Naive thymus-derived CD8-positive, alpha-beta T cell (primary cell): ENCODE measurements at regions not wholly inside any gene's neighbourhood (a gene's known extent, or its start where the extent isn't known, plus 50 kb on each side); places are given as distances from the start of the nearest gene placed in this dataset.

Source experiments
- ATAC-seq, 2 donors: fragments of 150-1000 bp; cut with Tn5 transposase in 1 of 2; sonication (Bioruptor Pico), chemical (Tn5 transposase) in 1 of 2; 1 replicate in 1 of 2; 2 replicates in 1 of 2; pipeline ENCODE4 v1.10.0; 2021; ENCODE audit warnings: mild to moderate bottlenecking in 2 of 2, moderate library complexity in 2 of 2
- POLR2A ChIA-PET: fragments of 350-600 bp; sonication (Branson Sonifier 250); formaldehyde crosslinking; loops from one replicate; lab custom pipeline; 2021; ENCODE audit warnings: antibody characterized with exemption; lab: Charles Lee
- DNase-seq, 10 donors: peaks; one replicate each; pipeline versions ENCODE4 v3.0.0 to v3.0.0-alpha.2; 2020 to 2022
- H3K27ac Mint-ChIP-seq, 10 donors: one replicate each; pipeline ENCODE4 v1.8.0; 2020 to 2022; ENCODE audit warnings: mild to moderate bottlenecking in 10 of 10, mixed read lengths in 10 of 10, moderate library complexity in 4 of 10, inconsistent platforms in 1 of 10
- H3K27me3 Mint-ChIP-seq, 5 donors: one replicate each; pipeline ENCODE4 v1.8.0; 2021 to 2022; ENCODE audit warnings: mixed read lengths in 5 of 5
- H3K36me3 Mint-ChIP-seq, 3 donors: one replicate each; pipeline ENCODE4 v1.8.0; 2020 to 2022; ENCODE audit warnings: mixed read lengths in 3 of 3, mild to moderate bottlenecking in 2 of 3, inconsistent platforms in 1 of 3
- H3K4me1 Mint-ChIP-seq, 4 donors: one replicate each; pipeline ENCODE4 v1.8.0; 2021 to 2022; ENCODE audit warnings: mixed read lengths in 4 of 4
- H3K4me3 Mint-ChIP-seq, 10 donors: one replicate each; pipeline ENCODE4 v1.8.0; 2020 to 2022; ENCODE audit warnings: mild to moderate bottlenecking in 10 of 10, mixed read lengths in 10 of 10, moderate library complexity in 6 of 10, inconsistent platforms in 1 of 10
- H3K9me3 Mint-ChIP-seq, 9 donors: one replicate each; pipeline ENCODE4 v1.8.0; 2020 to 2022; ENCODE audit warnings: mixed read lengths in 9 of 9, mild to moderate bottlenecking in 3 of 9, inconsistent platforms in 1 of 9, moderate library complexity in 1 of 9

GRCh38 chr11:131138731-131139130 lies 222.5 kb upstream of the SNX19 start:
- no peaks in the 10 kb centered on the region for H3K4me1 Mint-ChIP-seq
- POLR2A ChIA-PET: no interaction called here
- no peak for DNase-seq
- H3K27ac Mint-ChIP-seq: no peak overlapping the region
- H3K27me3 Mint-ChIP-seq: peaks cover 0 to 10% (median 2%) of the 10 kb centered on the region in 5 donors
- ATAC-seq: no peak
- H3K9me3 Mint-ChIP-seq: peaks cover 0 to 7% (median 0%) of the 10 kb centered on the region in 9 donors
- H3K36me3 Mint-ChIP-seq: no peaks in the 10 kb centered on the region
- no peak overlapping the region for H3K4me3 Mint-ChIP-seq

DNA sequence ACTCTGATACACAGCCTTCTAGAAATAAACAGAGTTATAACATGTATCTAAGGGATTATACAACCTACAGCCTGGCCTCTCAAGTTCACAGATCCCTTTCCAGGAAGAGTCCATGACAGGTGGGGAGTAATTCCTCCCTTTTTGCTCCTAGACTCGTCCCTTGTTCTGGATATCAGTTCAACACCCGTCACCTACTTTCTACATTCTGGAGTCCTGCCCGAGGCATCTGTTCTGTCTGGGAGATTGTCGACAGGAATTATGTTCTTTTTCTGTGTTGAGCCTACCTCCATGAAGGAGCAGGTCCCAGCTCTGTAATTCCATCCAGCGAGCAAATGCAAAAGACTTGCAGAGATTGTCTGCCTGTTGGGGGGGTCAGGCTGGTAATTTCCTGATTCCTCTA lies 224.6 kb upstream of the NTM start:
- H3K4me1 Mint-ChIP-seq: no peaks in the 10 kb centered on the region
- POLR2A ChIA-PET: no interaction called here
- no peak for ATAC-seq

GRCh38 chr11:131146827-131147490 lies 223.5 kb upstream of the NTM start:
- H3K4me3 Mint-ChIP-seq: no peak overlapping the region
- no peak overlapping the region for H3K27ac Mint-ChIP-seq
- POLR2A ChIA-PET: no interaction called here
- H3K9me3 Mint-ChIP-seq: peaks cover 0 to 18% (median 2%) of the 10 kb centered on the region in 9 donors
- peaks cover 0 to 14% (median 2%) of the 10 kb centered on the region in 5 donors for H3K27me3 Mint-ChIP-seq
- H3K36me3 Mint-ChIP-seq: no peaks in the 10 kb centered on the region
- DNase-seq (no peak), ATAC-seq (no peak)
- no peaks in the 10 kb centered on the region for H3K4me1 Mint-ChIP-seq

More for the DNA sequence above, 224.6 kb upstream of the NTM start:
- no peaks in the 10 kb centered on the region for H3K36me3 Mint-ChIP-seq
- no peak for DNase-seq
- H3K4me3 Mint-ChIP-seq: no peak overlapping the region
- H3K27ac Mint-ChIP-seq: no peak overlapping the region
- H3K9me3 Mint-ChIP-seq: peaks cover 0 to 9% (median 2%) of the 10 kb centered on the region in 9 donors
- peaks cover 0 to 8% (median 0%) of the 10 kb centered on the region in 5 donors for H3K27me3 Mint-ChIP-seq

GRCh38 chr11:131154351-131154750 lies 216.1 kb upstream of the NTM start:
- POLR2A ChIA-PET: no interaction called here
- H3K27ac Mint-ChIP-seq: no peak overlapping the region
- H3K9me3 Mint-ChIP-seq: peaks cover 0 to 10% (median 0%) of the 10 kb centered on the region in 9 donors
- DNase-seq (no peak), ATAC-seq (no peak)
- H3K4me1 Mint-ChIP-seq: no peaks in the 10 kb centered on the region
- no peaks in the 10 kb centered on the region for H3K36me3 Mint-ChIP-seq
- H3K4me3 Mint-ChIP-seq: no peak overlapping the region
- peaks cover 0 to 16% (median 2%) of the 10 kb centered on the region in 5 donors for H3K27me3 Mint-ChIP-seq

DNA sequence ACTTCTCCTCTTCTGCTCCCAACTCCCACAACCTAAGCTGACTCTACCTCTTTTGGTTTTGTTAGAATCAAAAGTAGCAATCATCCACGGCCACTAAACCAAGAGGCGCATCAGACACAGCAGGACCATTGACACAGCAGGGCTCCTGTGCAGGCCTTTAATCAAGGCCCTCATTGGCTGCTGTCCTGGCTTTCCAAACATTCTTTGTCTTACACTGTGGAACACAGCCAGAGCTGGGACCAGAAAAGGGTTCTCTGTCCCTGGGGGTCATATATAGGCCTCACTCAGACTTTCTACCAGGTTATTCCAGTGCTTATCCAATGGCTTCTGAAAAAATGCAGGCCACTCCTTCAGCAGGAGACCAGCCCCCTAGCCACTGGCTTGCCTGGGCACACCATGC lies 212.7 kb upstream of the NTM start:
- DNase-seq (no peak), ATAC-seq (no peak)
- no peaks in the 10 kb centered on the region for H3K4me1 Mint-ChIP-seq
- H3K27ac Mint-ChIP-seq: no peak overlapping the region
- H3K9me3 Mint-ChIP-seq: peaks cover 0 to 3% (median 0%) of the 10 kb centered on the region in 9 donors
- POLR2A ChIA-PET: no interaction called here
- no peaks in the 10 kb centered on the region for H3K36me3 Mint-ChIP-seq
- H3K4me3 Mint-ChIP-seq: no peak overlapping the region
- H3K27me3 Mint-ChIP-seq: peaks cover 0 to 14% (median 0%) of the 10 kb centered on the region in 5 donors

GRCh38 chr11:131160846-131161245 lies 209.6 kb upstream of the NTM start:
- H3K36me3 Mint-ChIP-seq: no peaks in the 10 kb centered on the region
- no peak overlapping the region for H3K4me3 Mint-ChIP-seq
- no peak for ATAC-seq
- peaks cover 0 to 14% (median 0%) of the 10 kb centered on the region in 5 donors for H3K27me3 Mint-ChIP-seq
- POLR2A ChIA-PET: no interaction called here
- no peak for DNase-seq
- no peak overlapping the region for H3K27ac Mint-ChIP-seq
- no peaks in the 10 kb centered on the region for H3K4me1 Mint-ChIP-seq
- H3K9me3 Mint-ChIP-seq: no peaks in the 10 kb centered on the region

DNA sequence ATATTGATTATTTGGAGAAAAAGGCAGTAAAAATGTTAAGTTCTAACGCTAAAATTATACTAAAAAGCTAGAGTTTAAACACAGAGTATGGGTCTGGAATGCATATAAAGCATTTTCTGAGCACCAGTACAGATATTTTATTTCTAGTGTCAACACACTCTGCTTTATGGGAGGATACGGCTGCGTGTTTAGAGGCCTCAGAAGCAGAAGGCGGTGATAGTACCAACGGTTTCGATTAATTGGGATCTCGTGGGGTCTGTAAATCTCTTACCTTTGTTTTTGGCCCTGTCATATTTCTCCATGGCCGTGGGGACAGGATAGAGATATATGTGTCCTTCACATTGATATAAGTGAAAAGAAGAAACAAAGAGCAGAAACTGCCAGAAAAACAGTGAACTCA lies 206.8 kb upstream of the NTM start:
- H3K4me1 Mint-ChIP-seq: no peaks in the 10 kb centered on the region
- no peaks in the 10 kb centered on the region for H3K36me3 Mint-ChIP-seq
- peaks cover 0 to 17% (median 0%) of the 10 kb centered on the region in 5 donors for H3K27me3 Mint-ChIP-seq
- H3K4me3 Mint-ChIP-seq: no peak overlapping the region
- no peaks in the 10 kb centered on the region for H3K9me3 Mint-ChIP-seq
- ATAC-seq (no peak), DNase-seq (no peak)
- H3K27ac Mint-ChIP-seq: no peak overlapping the region
- POLR2A ChIA-PET: no interaction called here

DNA sequence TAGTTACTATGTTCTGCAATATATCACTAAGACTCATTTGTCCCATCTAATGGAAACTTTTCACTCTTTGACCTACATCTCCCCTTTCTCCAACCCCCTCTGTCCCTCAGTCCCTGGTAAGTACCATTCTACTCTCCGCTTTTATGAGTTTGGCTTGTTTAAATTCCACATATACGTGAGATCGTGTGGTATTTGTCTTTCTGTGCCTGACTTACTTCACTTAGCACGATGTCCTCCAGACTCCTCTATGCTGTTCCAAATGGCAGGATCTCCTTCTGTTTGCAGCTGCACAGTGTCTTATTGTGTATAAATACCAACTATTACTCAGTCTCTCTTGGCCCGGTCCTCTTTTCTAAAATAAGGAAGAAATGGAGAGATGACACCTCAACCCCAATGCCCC lies 205.4 kb upstream of the NTM start:
- Mint-ChIP-seq H3K27ac (no peak overlapping the region), H3K36me3 (no peaks in the 10 kb centered on the region), H3K9me3 (no peaks in the 10 kb centered on the region), H3K4me3 (no peak overlapping the region), H3K27me3 (peaks cover 0 to 9% (median 1%) of the 10 kb centered on the region in 5 donors), H3K4me1 (no peaks in the 10 kb centered on the region)
- ATAC-seq: no peak
- no peak for DNase-seq
- POLR2A ChIA-PET: no interaction called here

DNA sequence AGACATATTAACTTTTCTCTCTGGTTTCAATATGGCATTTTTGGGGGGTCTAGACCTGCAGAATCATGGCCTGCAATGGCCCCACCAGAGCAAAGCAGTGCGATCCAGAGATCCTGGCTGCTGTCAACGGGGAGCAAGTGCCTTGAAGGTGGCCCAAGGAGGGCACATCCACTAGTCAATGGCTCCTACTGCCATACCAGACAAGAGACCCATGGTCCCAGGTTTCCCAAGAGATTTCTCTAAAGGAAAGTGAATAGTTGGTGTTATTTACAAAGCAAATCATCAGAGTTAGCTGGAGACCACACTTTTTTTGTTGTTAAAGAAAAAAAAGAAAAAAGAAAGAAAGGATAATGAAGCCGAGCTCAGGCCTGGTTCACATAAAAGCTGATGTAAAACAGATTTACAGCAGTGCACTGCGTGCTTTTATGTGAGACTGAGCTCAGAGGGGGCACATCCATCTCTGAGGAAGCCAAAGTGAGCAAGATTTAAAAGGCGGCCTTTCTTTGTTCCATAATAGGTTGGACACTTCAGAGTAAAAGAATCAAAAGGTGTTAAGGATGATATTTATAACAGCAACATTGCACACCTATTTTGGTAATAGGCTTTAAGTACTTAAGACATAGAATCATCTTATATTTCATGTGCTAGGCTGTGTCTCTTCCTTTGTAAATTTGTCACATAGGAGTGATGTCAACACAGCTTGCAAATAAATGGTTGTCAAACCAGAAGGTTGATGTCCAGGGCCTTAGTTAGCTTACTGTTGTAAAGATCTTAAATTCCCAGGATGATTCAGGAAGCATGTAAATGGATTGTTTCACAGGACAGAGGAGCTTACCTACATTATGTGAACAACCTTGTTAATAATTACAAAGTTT lies 201.3 kb upstream of the NTM start:
- no peak overlapping the region for H3K4me3 Mint-ChIP-seq
- H3K4me1 Mint-ChIP-seq: no peaks in the 10 kb centered on the region
- DNase-seq: no peak
- peaks cover 0 to 3% (median 0%) of the 10 kb centered on the region in 9 donors for H3K9me3 Mint-ChIP-seq
- no peaks in the 10 kb centered on the region for H3K36me3 Mint-ChIP-seq
- no peak for ATAC-seq
- POLR2A ChIA-PET: no interaction called here
- H3K27ac Mint-ChIP-seq: no peak overlapping the region
- H3K27me3 Mint-ChIP-seq: peaks cover 0 to 9% (median 2%) of the 10 kb centered on the region in 5 donors

DNA sequence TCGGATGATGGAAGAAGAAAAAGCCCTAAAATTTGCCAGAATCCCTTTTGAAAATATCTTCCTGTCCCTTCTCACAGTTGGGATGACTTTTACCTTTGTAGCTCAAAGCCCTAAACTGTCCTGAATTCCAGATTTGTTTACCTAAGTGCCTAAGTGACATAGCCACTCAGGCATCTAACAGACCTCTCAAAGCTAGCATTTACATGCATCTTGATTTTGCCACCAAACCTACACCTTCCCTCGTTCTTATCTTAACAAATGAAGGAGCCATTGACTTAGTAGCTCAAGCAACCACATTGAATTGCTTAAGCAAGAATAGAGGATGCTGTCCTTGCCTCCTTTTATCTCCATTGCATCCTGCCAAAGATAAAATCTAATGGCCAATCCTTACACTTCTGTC lies 198.4 kb upstream of the NTM start:
- Mint-ChIP-seq H3K4me1 (no peaks in the 10 kb centered on the region), H3K36me3 (no peaks in the 10 kb centered on the region), H3K9me3 (peaks cover 0 to 10% (median 4%) of the 10 kb centered on the region in 9 donors), H3K27me3 (peaks cover 0 to 3% (median 2%) of the 10 kb centered on the region in 5 donors), H3K27ac (no peak overlapping the region), H3K4me3 (no peak overlapping the region)
- no peak for DNase-seq
- no peak for ATAC-seq
- POLR2A ChIA-PET: no interaction called here

DNA sequence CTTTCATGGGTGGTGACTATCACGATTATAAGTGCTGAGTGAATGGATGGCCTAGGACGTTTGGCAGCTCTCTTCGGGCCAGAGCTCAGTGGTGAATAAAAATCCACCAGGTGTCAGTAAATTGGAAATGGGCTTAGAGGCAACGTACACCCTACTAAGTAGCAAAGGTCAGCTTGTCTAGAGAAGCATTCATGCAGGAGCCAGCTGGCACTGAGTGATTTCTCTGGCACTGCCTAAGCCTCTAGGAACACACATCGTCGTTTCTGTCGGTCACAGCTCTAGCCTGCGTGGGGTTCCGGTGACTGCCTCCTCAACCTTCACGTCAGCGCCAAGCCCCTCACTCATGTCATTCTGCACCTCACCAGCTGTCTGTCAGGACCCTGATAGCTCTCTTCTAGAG lies 192.4 kb upstream of the NTM start:
- H3K9me3 Mint-ChIP-seq: peaks cover 0 to 8% (median 3%) of the 10 kb centered on the region in 9 donors
- POLR2A ChIA-PET: no interaction called here
- no peaks in the 10 kb centered on the region for H3K4me1 Mint-ChIP-seq
- ATAC-seq (no peak), DNase-seq (no peak)
- H3K27ac Mint-ChIP-seq: no peak overlapping the region
- H3K4me3 Mint-ChIP-seq: no peak overlapping the region
- H3K36me3 Mint-ChIP-seq: no peaks in the 10 kb centered on the region
- H3K27me3 Mint-ChIP-seq: peaks cover 0 to 4% (median 2%) of the 10 kb centered on the region in 5 donors

DNA sequence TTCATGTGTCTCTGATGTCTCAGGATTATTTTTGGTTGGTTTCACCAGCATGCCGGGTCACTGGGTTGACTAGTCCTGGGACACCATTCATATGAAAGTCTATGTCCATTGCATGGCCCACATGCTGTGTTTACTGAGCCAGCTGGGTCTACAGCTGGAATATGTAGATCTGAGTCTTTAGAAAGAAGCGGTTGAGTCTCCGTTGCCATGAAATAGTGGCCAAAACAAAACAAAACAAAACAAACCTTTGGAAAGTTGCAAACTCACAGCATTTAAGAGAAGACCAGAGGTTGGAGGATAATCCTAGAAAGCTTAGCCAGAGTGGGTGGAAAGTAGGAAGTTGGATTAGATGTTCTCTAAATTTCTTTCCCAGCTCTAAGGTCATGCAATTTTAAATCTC lies 191.8 kb upstream of the NTM start:
- Mint-ChIP-seq H3K4me3 (no peak overlapping the region), H3K36me3 (no peaks in the 10 kb centered on the region), H3K27me3 (peaks cover 1 to 9% (median 2%) of the 10 kb centered on the region in 5 donors), H3K4me1 (no peaks in the 10 kb centered on the region), H3K27ac (no peak overlapping the region), H3K9me3 (peaks cover 0 to 8% (median 3%) of the 10 kb centered on the region in 9 donors)
- ATAC-seq (no peak), DNase-seq (no peak)
- POLR2A ChIA-PET: no interaction called here

DNA sequence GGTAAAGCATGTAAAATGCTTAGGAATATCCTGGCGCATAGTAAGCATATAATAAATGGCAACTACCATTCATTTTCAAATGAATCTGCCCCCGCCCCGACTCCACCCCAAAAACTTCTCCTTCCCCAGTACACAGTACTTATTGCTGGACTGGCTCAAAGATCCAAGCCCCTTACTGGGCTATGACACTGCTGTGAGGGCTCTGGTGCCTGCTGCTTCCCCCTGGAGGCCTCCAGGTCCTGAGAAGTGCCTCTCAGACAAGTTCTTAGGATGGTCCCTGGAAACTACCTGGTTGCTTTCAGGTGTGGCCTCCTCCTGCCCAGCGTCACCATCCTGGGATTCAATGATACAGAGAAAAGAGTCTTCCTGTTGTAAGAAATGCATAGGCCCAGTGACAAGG lies 190.6 kb upstream of the NTM start:
- H3K4me3 Mint-ChIP-seq: no peak overlapping the region

More for the DNA sequence above, 190.6 kb upstream of the NTM start:
- POLR2A ChIA-PET: no interaction called here
- H3K9me3 Mint-ChIP-seq: peaks cover 0 to 6% (median 3%) of the 10 kb centered on the region in 9 donors
- H3K36me3 Mint-ChIP-seq: no peaks in the 10 kb centered on the region
- H3K4me1 Mint-ChIP-seq: no peaks in the 10 kb centered on the region
- H3K27ac Mint-ChIP-seq: no peak overlapping the region
- peaks cover 1 to 15% (median 2%) of the 10 kb centered on the region in 5 donors for H3K27me3 Mint-ChIP-seq
- DNase-seq (no peak), ATAC-seq (no peak)
